ENCODE measurements at regions not wholly inside any gene's neighbourhood (a gene's known extent, or its start where the extent isn't known, plus 50 kb on each side); places are given as distances from the start of the nearest gene placed in this dataset.

DNA sequence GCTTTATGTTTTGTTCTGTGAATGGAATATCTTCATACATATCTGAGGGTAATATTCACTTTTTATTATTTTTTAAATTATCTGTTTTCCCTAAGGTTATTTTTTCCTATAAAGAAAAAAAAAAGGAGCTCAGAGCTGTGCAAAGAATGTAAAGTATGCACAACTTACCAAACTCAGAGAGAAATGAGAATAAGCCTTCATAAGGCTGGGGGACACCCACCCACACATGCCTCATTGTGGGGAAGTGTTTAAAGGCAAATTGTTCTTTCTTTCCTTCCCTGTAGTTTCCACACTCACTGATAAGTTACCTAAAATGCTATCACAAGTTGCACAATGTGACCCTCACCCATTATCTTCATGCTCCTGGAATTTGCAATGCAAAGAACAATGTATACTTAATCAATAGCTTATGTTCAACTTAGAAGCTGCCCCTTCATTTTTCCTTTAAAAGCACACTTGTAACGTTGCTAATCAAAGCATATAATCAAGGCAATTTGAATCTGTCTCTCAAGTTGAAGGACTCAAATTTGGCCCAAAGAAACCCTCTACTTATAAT, 108.1 kb downstream of the GNAT3 start:
- Mint-ChIP-seq H3K27ac (no peak overlapping the region), H3K9me3 (peaks cover 0 to 3% (median 0%) of the 10 kb centered on the region in 11 donors), H3K27me3 (no peaks in the 10 kb centered on the region), H3K4me3 (no peak overlapping the region), H3K4me1 (no peaks in the 10 kb centered on the region), H3K36me3 (no peaks in the 10 kb centered on the region)
- intact Hi-C loops (cut with micrococcal nuclease) = no loop called here
- H3K27ac ChIP-seq (ENCODE audit: low read depth, low read length) = no peak overlapping the region
- ChIA-PET POLR2A (no interaction called here), CTCF (no interaction called here)
- H3K4me3 ChIP-seq (ENCODE audit: low read length) = no peak overlapping the region
- H3K4me1 ChIP-seq (ENCODE audit: control insufficient read depth in 2 of 2, insufficient read depth in 2 of 2, low read length in 2 of 2) = no peaks in the 10 kb centered on the region
- no peaks in the 10 kb centered on the region for H3K36me3 ChIP-seq (ENCODE audit: control insufficient read depth in 2 of 3, insufficient read depth in 3 of 3, low read length in 3 of 3)
- no peaks in the 10 kb centered on the region for H3K27me3 ChIP-seq (ENCODE audit: control insufficient read depth in 2 of 2, insufficient read depth in 2 of 2, low read length in 2 of 2)
- no peak for DNase-seq
- ATAC-seq = no peak
- no peaks in the 10 kb centered on the region for H3K9me3 ChIP-seq (ENCODE audit: control insufficient read depth in 2 of 3, low read length in 3 of 3)

DNA sequence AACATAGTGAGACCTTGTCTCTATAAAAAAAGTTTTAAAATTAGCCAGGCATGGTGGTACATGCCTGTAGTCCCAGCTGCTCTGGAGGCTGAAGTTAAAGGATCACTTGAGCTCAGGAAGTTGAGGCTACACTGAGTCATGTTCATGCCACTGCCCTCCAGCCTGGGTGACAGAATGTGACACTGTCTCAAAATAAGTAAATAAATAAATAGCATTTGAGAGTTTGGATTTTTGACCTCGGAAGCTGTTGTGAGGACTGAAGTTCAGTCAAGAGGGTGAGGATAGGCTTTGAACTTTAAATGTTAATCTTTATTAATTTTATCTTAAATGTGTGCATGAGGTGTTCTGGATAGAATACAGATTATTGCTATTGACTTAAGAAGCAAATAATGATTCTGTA, 110.2 kb downstream of the GNAT3 start:
- ChIA-PET POLR2A (no interaction called here), CTCF (interaction anchor here (0.6 kb wide), 1 partner anchor 8 kb away, joined by 4 read pairs; no protein-coding TSS in a partner anchor)
- DNase-seq = no peak
- no peak overlapping the region for H3K27ac Mint-ChIP-seq
- Histone ChIP-seq H3K9me3 (ENCODE audit: control insufficient read depth in 2 of 3, low read length in 3 of 3) (no peaks in the 10 kb centered on the region), H3K27ac (ENCODE audit: low read depth, low read length) (no peak overlapping the region), H3K4me1 (ENCODE audit: control insufficient read depth in 2 of 2, insufficient read depth in 2 of 2, low read length in 2 of 2) (no peaks in the 10 kb centered on the region), H3K36me3 (ENCODE audit: control insufficient read depth in 2 of 3, insufficient read depth in 3 of 3, low read length in 3 of 3) (no peaks in the 10 kb centered on the region), H3K4me3 (ENCODE audit: low read length) (no peak overlapping the region), H3K27me3 (ENCODE audit: control insufficient read depth in 2 of 2, insufficient read depth in 2 of 2, low read length in 2 of 2) (no peaks in the 10 kb centered on the region)
- no peak overlapping the region for H3K4me3 Mint-ChIP-seq
- ATAC-seq = no peak
- H3K27me3 Mint-ChIP-seq = no peaks in the 10 kb centered on the region
- no peaks in the 10 kb centered on the region for H3K4me1 Mint-ChIP-seq
- no peaks in the 10 kb centered on the region for H3K36me3 Mint-ChIP-seq
- intact Hi-C loops (cut with micrococcal nuclease) = no loop called here
- no peaks in the 10 kb centered on the region for H3K9me3 Mint-ChIP-seq

DNA sequence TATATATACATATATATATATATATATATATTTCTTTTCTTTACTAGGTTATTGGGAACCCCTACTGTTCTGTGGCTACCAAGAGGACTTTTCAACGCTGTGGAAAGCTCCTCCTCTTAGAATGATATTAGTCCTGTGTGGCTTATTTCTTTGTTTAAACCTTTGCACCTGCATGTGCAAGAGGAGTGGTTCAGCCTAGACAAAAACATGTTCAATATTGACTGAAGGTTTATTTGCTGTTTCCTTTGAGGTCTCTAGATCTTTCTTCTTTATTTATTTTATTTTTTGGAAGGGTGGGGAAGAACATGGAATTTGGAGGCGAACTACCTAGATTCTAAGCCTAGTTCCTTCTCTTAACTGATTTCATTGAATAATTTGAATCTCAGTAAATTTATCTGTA, 118.1 kb downstream of the GNAT3 start:
- Histone ChIP-seq H3K4me1 (ENCODE audit: control insufficient read depth in 2 of 2, insufficient read depth in 2 of 2, low read length in 2 of 2) (no peaks in the 10 kb centered on the region), H3K27me3 (ENCODE audit: control insufficient read depth in 2 of 2, insufficient read depth in 2 of 2, low read length in 2 of 2) (no peaks in the 10 kb centered on the region), H3K36me3 (ENCODE audit: control insufficient read depth in 2 of 3, insufficient read depth in 3 of 3, low read length in 3 of 3) (no peaks in the 10 kb centered on the region), H3K27ac (ENCODE audit: low read depth, low read length) (no peak overlapping the region), H3K4me3 (ENCODE audit: low read length) (no peak overlapping the region), H3K9me3 (ENCODE audit: control insufficient read depth in 2 of 3, low read length in 3 of 3) (no peaks in the 10 kb centered on the region)
- Mint-ChIP-seq H3K9me3 (no peaks in the 10 kb centered on the region), H3K27me3 (no peaks in the 10 kb centered on the region), H3K36me3 (no peaks in the 10 kb centered on the region), H3K4me1 (no peaks in the 10 kb centered on the region), H3K27ac (no peak overlapping the region), H3K4me3 (no peak overlapping the region)
- DNase-seq (no peak), ATAC-seq (no peak)
- intact Hi-C loops (cut with micrococcal nuclease) = loop anchor here (5.0 to 10.0 kb wide), 3 partner anchors 81 to 296 kb away; no protein-coding TSS in a partner anchor
- CTCF ChIA-PET = interaction anchor here (0.6 to 2.1 kb wide), 2 partner anchors 8 to 334 kb away, joined by 4 to 11 read pairs; no protein-coding TSS in a partner anchor
- POLR2A ChIA-PET = no interaction called here

DNA sequence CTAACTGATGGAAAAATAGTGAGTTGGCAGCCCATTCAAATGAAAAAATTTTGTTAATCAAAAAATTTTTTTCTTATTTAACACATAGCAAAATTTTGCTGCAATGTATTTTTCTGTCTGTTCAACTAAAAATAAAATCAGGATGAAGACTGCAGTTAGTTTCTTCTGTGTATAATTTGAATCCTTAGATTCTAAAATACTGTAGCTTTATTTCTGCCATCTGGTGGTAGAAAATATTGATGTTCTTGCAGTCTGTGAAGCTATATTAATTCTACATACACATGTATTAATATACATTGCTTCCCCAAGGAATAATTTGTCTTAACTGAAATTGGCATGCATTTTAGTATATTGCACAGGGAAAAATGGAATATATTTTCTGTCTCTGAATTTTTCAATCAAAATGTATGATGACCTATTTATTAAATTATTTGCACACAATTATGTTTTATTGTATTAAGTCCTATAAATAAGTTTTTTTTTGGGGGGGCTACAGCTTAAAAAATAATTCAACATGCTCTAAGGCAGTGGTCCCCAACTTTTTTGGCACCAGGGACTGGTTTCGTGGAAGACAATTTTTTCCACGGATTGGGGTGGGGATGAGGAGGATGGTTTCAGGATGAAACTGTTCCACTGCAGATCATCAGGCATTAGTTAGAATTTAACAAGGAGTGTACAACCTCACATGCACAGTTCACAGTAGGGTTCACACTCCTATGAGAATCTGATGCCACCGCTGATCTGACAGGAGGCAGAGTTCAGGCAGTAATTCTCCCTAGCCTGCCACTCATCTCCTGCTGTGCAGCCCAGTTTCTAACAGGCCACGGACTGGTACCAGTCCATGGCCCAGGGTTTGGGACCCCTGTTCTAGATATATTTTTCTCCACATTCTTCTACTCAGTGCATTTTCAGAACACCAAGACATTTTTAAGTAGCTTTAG, 119.4 kb downstream of the GNAT3 start:
- DNase-seq = peak in 5 of 9 donors; percentile 13 to 38 (median 21)

DNA sequence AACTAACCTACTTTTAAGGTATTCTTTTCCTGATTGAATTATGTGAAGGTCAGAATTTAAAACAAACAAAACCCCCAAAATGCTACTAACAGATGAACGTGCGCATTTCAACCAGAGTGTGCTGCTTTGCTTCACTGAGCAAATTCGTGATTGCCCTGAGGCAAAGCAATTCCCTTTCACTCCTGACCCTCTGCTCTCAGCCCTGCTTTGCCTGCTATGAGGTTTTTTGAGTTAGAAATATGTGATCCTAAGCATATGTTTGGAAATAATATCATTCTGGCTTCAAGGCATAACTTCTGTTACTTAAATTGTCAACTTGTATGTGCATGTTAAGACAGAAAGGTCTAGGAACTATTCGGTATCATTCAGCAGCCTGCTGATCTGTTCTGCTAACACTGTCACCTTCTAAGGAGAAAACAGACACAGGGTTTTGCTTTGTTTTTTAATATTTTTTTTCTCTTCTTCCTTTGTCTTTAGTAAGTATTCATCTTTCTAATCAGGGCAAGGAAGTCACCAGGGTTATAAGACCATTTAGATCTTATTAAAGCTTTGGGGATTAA, 124.2 kb downstream of the GNAT3 start:
- H3K27me3 ChIP-seq (ENCODE audit: control insufficient read depth in 2 of 2, insufficient read depth in 2 of 2, low read length in 2 of 2) = no peaks in the 10 kb centered on the region
- Mint-ChIP-seq H3K4me1 (peaks cover 0 to 2% (median 0%) of the 10 kb centered on the region in 7 donors), H3K27me3 (no peaks in the 10 kb centered on the region), H3K9me3 (peaks cover 0 to 2% (median 0%) of the 10 kb centered on the region in 11 donors), H3K27ac (no peak overlapping the region), H3K4me3 (no peak overlapping the region), H3K36me3 (no peaks in the 10 kb centered on the region)
- H3K4me1 ChIP-seq (ENCODE audit: control insufficient read depth in 2 of 2, insufficient read depth in 2 of 2, low read length in 2 of 2) = no peaks in the 10 kb centered on the region
- no peak for ATAC-seq
- POLR2A ChIA-PET = no interaction called here
- H3K4me3 ChIP-seq (ENCODE audit: low read length) = no peak overlapping the region
- CTCF ChIA-PET = no interaction called here
- intact Hi-C loops (cut with micrococcal nuclease) = no loop called here
- DNase-seq = no peak
- no peaks in the 10 kb centered on the region for H3K9me3 ChIP-seq (ENCODE audit: control insufficient read depth in 2 of 3, low read length in 3 of 3)
- no peak overlapping the region for H3K27ac ChIP-seq (ENCODE audit: low read depth, low read length)
- H3K36me3 ChIP-seq (ENCODE audit: control insufficient read depth in 2 of 3, insufficient read depth in 3 of 3, low read length in 3 of 3) = no peaks in the 10 kb centered on the region

More for the DNA sequence above, 119.4 kb downstream of the GNAT3 start:
- H3K36me3 Mint-ChIP-seq = no peaks in the 10 kb centered on the region
- H3K27me3 Mint-ChIP-seq = no peaks in the 10 kb centered on the region
- H3K27me3 ChIP-seq (ENCODE audit: control insufficient read depth in 2 of 2, insufficient read depth in 2 of 2, low read length in 2 of 2) = no peaks in the 10 kb centered on the region
- H3K4me3 Mint-ChIP-seq = no peak overlapping the region
- peak overlapping the region in 1 of 9 donors; percentile 23 for H3K27ac Mint-ChIP-seq
- no peaks in the 10 kb centered on the region for H3K36me3 ChIP-seq (ENCODE audit: control insufficient read depth in 2 of 3, insufficient read depth in 3 of 3, low read length in 3 of 3)
- ATAC-seq = no peak
- H3K4me1 ChIP-seq (ENCODE audit: control insufficient read depth in 2 of 2, insufficient read depth in 2 of 2, low read length in 2 of 2) = no peaks in the 10 kb centered on the region
- ChIA-PET CTCF (interaction anchor here (0.9 to 2.1 kb wide), 7 partner anchors 77 to 336 kb away, joined by 3 to 16 read pairs (median 4); no protein-coding TSS in a partner anchor), POLR2A (interaction anchor here (0.5 kb wide), 1 partner anchor 19 kb away, joined by 3 read pairs; no protein-coding TSS in a partner anchor)
- intact Hi-C loops (cut with micrococcal nuclease) = loop anchor here (1.0 to 10.0 kb wide), 7 partner anchors 80 to 332 kb away; no protein-coding TSS in a partner anchor
- H3K9me3 ChIP-seq (ENCODE audit: control insufficient read depth in 2 of 3, low read length in 3 of 3) = no peaks in the 10 kb centered on the region
- H3K4me1 Mint-ChIP-seq = no peaks in the 10 kb centered on the region
- no peak overlapping the region for H3K4me3 ChIP-seq (ENCODE audit: low read length)
- no peaks in the 10 kb centered on the region for H3K9me3 Mint-ChIP-seq
- H3K27ac ChIP-seq (ENCODE audit: low read depth, low read length) = no peak overlapping the region

DNA sequence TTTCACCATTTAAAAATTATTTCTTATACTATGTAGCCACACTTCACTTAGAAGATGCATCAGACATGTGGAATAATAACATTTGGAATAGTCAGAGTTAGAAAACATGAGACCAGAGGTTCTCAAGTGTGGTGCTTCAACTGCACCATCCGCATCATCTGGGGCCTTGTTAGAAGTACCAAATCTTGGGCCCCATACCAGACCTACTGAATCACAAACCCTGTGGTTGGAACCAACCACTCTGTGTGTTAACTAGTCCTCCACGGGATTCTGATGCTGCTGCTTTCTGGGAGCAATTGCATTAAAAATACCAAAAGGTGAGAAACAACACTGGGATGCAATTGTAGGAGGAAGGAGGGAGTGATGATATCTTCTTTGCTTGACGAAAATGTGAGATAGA, 125.2 kb downstream of the GNAT3 start:
- CTCF ChIA-PET = no interaction called here
- ATAC-seq (no peak), DNase-seq (no peak)
- H3K27ac ChIP-seq (ENCODE audit: low read depth, low read length) = no peak overlapping the region
- POLR2A ChIA-PET = no interaction called here
- H3K36me3 ChIP-seq (ENCODE audit: control insufficient read depth in 2 of 3, insufficient read depth in 3 of 3, low read length in 3 of 3) = no peaks in the 10 kb centered on the region
- H3K4me3 ChIP-seq (ENCODE audit: low read length) = no peak overlapping the region
- Mint-ChIP-seq H3K9me3 (peaks cover 0 to 2% (median 0%) of the 10 kb centered on the region in 11 donors), H3K4me1 (peaks cover 0 to 2% (median 0%) of the 10 kb centered on the region in 7 donors), H3K36me3 (no peaks in the 10 kb centered on the region), H3K4me3 (no peak overlapping the region), H3K27me3 (no peaks in the 10 kb centered on the region), H3K27ac (peak overlapping the region in 1 of 9 donors; percentile 12)
- H3K4me1 ChIP-seq (ENCODE audit: control insufficient read depth in 2 of 2, insufficient read depth in 2 of 2, low read length in 2 of 2) = no peaks in the 10 kb centered on the region
- intact Hi-C loops (cut with micrococcal nuclease) = no loop called here
- H3K27me3 ChIP-seq (ENCODE audit: control insufficient read depth in 2 of 2, insufficient read depth in 2 of 2, low read length in 2 of 2) = no peaks in the 10 kb centered on the region
- no peaks in the 10 kb centered on the region for H3K9me3 ChIP-seq (ENCODE audit: control insufficient read depth in 2 of 3, low read length in 3 of 3)

Data from naive thymus-derived CD4-positive, alpha-beta T cell (primary cell).